ENCODE measurements at regions not wholly inside any gene's neighbourhood (a gene's known extent, or its start where the extent isn't known, plus 50 kb on each side); places are given as distances from the start of the nearest gene placed in this dataset.

DNA sequence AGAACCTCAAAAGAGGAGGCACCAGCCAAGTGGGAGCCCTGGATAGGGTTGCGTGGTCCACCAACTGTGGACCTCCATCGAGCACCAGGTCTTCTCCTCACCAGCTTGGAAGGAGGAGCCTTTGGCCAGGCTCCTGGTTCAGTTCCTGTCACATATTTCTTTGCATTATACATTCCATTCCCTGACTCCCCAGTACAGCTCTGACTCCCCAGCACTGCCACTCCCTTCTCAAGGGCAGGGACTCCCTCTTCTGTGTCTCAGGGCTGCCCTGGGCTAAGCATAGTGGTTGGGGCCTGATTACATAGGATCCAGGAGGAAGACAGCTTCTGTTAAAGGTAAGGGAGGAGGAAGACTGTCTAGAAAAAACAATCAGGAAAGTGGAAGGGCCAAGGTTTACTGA lies 91.1 kb downstream of the MRPL14 start:
- TF ChIP-seq CTCF (IDR thresholded peaks at IDR 0.05) (no peak), POLR2A (IDR thresholded peaks at IDR 0.05) (no peak)
